ENCODE measurements at regions not wholly inside any gene's neighbourhood (a gene's known extent, or its start where the extent isn't known, plus 50 kb on each side); places are given as distances from the start of the nearest gene placed in this dataset.

- TF ChIP-seq CTCF (tag by site-specific recombination; IDR thresholded peaks at IDR 0.05): no peak
- no peak for TF ChIP-seq ZNF274 (IDR thresholded peaks at IDR 0.05; ENCODE audit: low read length)
- no peak for TF ChIP-seq ZNF274 (tag by site-specific recombination; IDR thresholded peaks at IDR 0.05; ENCODE audit: borderline replicate concordance)
- no peak for TF ChIP-seq KLF16 (tag by site-specific recombination; IDR thresholded peaks at IDR 0.05)
- no peak for TF ChIP-seq ZNF549 (tag by site-specific recombination; IDR thresholded peaks at IDR 0.05)
- TF ChIP-seq YY1 (tag by site-specific recombination; IDR thresholded peaks at IDR 0.05): no peak
- no peak for TF ChIP-seq ELK4 (IDR thresholded peaks at IDR 0.05; ENCODE audit: borderline replicate concordance, low read depth, low read length)
- no peak for TF ChIP-seq ZNF24 (tag by site-specific recombination; IDR thresholded peaks at IDR 0.05)
These were observed 75.3 kb upstream of the GRIA3 start for GRCh38 chrX:123108513-123109427.
